PFSK-1 (cell line): ENCODE measurements at regions not wholly inside any gene's neighbourhood (a gene's known extent, or its start where the extent isn't known, plus 50 kb on each side); places are given as distances from the start of the nearest gene placed in this dataset.

Source experiments
- FOXP2 ChIP-seq: optimal IDR thresholded peaks from 2 replicates; pipeline ENCODE3; 2011; ENCODE audit warnings: borderline replicate concordance, control low read depth, inconsistent platforms; ENCODE audit not compliant: insufficient read depth; ENCODE audit errors: extremely low read length, extremely low read depth
- POLR2AphosphoS5 ChIP-seq: IDR thresholded peaks from 2 replicates; pipeline ENCODE4 v1.6.1; 2012; ENCODE audit warnings: low read depth, mild to moderate bottlenecking, control low read depth, low read length, moderate library complexity
- SIN3A ChIP-seq: IDR thresholded peaks from 2 replicates; pipeline ENCODE4 v1.6.1; 2012; ENCODE audit warnings: mild to moderate bottlenecking, low read length, moderate library complexity, borderline replicate concordance; ENCODE audit not compliant: insufficient read depth
- TAF1 ChIP-seq: IDR thresholded peaks from 2 replicates; pipeline ENCODE4 v1.6.1; 2012; ENCODE audit warnings: low read length, control low read depth, borderline replicate concordance; ENCODE audit not compliant: insufficient read depth
- TF ChIP-seq, protein P1 (sequence below), 2 experiments: IDR thresholded peaks; 2 replicates each; pipeline versions ENCODE4 v1.6.1 to v1.8.0; 2011 to 2012; ENCODE audit warnings: low read depth in 2 of 2, low read length in 2 of 2, control low read depth in 1 of 2, inconsistent platforms in 1 of 2, mild to moderate bottlenecking in 1 of 2, moderate library complexity in 1 of 2; ENCODE audit not compliant: insufficient read depth in 1 of 2

GRCh38 chr21:32966120-32966519 is 59.6 kb upstream of the OLIG2 start:
- TF ChIP-seq TAF1, result no peak
- TF ChIP-seq SIN3A, result no peak
- TF ChIP-seq FOXP2, result no peak
- TF ChIP-seq, protein P1, sequence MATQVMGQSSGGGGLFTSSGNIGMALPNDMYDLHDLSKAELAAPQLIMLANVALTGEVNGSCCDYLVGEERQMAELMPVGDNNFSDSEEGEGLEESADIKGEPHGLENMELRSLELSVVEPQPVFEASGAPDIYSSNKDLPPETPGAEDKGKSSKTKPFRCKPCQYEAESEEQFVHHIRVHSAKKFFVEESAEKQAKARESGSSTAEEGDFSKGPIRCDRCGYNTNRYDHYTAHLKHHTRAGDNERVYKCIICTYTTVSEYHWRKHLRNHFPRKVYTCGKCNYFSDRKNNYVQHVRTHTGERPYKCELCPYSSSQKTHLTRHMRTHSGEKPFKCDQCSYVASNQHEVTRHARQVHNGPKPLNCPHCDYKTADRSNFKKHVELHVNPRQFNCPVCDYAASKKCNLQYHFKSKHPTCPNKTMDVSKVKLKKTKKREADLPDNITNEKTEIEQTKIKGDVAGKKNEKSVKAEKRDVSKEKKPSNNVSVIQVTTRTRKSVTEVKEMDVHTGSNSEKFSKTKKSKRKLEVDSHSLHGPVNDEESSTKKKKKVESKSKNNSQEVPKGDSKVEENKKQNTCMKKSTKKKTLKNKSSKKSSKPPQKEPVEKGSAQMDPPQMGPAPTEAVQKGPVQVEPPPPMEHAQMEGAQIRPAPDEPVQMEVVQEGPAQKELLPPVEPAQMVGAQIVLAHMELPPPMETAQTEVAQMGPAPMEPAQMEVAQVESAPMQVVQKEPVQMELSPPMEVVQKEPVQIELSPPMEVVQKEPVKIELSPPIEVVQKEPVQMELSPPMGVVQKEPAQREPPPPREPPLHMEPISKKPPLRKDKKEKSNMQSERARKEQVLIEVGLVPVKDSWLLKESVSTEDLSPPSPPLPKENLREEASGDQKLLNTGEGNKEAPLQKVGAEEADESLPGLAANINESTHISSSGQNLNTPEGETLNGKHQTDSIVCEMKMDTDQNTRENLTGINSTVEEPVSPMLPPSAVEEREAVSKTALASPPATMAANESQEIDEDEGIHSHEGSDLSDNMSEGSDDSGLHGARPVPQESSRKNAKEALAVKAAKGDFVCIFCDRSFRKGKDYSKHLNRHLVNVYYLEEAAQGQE (IDR thresholded peaks at IDR 0.05; ENCODE audit: insufficient read depth in 1 of 2, low read depth in 2 of 2, low read length in 2 of 2), result no peak
- no peak for TF ChIP-seq POLR2AphosphoS5

DNA sequence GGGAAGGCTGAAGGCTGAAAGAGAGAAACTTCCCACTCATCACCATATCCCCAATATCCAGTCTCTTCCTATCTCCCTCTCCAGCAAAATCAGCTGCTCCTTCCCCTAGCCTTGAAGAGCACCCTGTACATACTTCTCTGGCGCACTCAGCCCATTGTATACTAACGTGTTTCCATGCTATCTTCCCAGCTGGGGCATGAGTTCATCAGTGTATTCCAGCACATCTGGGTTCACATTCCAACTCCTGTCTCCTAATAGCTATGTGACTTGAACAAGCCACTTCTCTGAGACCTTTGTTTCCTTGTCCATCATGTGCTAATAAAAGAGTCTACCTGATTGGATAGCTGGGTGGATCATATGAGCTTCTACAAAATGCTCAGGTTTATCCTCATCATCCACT is 51.1 kb upstream of the OLIG2 start:
- TF ChIP-seq POLR2AphosphoS5, result no peak
- TF ChIP-seq FOXP2, result no peak
- TF ChIP-seq, protein P1 (IDR thresholded peaks at IDR 0.05; ENCODE audit: insufficient read depth in 1 of 2, low read depth in 2 of 2, low read length in 2 of 2), result no peak
- no peak for TF ChIP-seq SIN3A
- no peak for TF ChIP-seq TAF1

DNA sequence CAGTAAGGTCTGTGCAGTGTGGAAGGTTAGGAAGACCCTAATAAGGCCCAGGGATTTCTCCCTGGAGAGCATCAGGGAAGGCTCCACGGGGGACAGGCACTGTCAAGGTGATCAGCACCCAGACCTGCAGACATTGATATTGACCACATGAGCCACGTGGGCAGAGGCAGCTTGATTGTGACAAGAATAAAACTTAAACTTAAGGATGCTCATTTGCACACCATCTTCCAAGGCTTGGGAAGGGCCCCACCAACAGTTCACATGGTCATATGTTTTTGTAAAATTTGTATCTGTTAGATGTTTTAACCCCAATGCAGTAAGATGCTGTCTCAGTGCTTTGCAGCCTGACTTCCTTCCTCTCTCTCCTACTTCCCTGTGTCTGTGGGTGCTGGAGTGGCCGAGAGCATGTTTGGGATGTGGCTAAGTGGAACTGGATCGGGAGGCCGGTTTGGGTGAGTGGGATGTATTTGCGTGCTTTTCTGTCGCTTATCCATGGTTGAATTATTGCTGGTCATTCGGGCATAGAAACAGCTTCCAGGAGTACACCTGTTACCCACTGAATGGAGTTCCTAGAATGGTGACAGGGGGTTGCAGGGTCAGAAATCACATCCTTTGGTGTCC is 49.8 kb upstream of the OLIG2 start:
- TF ChIP-seq, protein P1 (IDR thresholded peaks at IDR 0.05; ENCODE audit: insufficient read depth in 1 of 2, low read depth in 2 of 2, low read length in 2 of 2), result no peak
- no peak for TF ChIP-seq FOXP2
- no peak for TF ChIP-seq POLR2AphosphoS5
- TF ChIP-seq SIN3A, result no peak
- TF ChIP-seq TAF1, result no peak
